ENCODE measurements at regions not wholly inside any gene's neighbourhood (a gene's known extent, or its start where the extent isn't known, plus 50 kb on each side); places are given as distances from the start of the nearest gene placed in this dataset.

DNA sequence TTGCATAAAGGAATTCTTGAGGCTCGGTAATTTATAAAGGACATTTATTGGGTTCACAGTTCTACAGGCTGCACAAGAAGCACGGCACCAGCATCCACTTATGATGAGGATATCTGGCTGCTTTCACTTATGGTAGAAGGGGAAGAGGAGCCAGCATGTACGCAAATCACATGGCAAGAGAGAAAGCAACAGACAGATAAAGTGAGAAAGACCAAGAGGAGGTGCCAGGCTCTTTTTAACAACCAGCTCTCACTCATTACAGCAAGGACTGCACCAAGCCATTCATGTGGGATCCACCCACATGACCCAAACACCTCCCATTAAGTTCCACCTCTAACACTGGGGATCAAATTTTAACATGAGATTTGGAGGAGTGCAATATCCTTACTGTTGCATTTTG lies 1198.2 kb downstream of the ADGRL3 start:
- Histone ChIP-seq H3K4me3 (ENCODE audit: extremely low read depth, insufficient read depth, low read length, poor library complexity, severe bottlenecking) (no peak overlapping the region), H3K9me3 (ENCODE audit: control insufficient read depth, low read length) (no peaks in the 10 kb centered on the region), H3K27ac (ENCODE audit: low read depth, low read length, severe bottlenecking) (no peak overlapping the region), H3K36me3 (ENCODE audit: control insufficient read depth, insufficient read depth, low read length) (no peaks in the 10 kb centered on the region), H3K4me1 (ENCODE audit: control insufficient read depth, insufficient read depth, low read length, poor library complexity, severe bottlenecking) (no peaks in the 10 kb centered on the region)
- 82 to 100% methylated on average over 2 to 3 of the region's 3 CpGs for WGBS, 2 experiments (ENCODE audit: insufficient coverage in 2 of 2)

GRCh38 chr4:62394766-62395165 lies 1194.6 kb downstream of the ADGRL3 start:
- Histone ChIP-seq H3K36me3 (ENCODE audit: control insufficient read depth, insufficient read depth, low read length) (no peaks in the 10 kb centered on the region), H3K27ac (ENCODE audit: low read depth, low read length, severe bottlenecking) (no peak overlapping the region), H3K9me3 (ENCODE audit: control insufficient read depth, low read length) (no peaks in the 10 kb centered on the region), H3K4me1 (ENCODE audit: control insufficient read depth, insufficient read depth, low read length, poor library complexity, severe bottlenecking) (no peaks in the 10 kb centered on the region), H3K4me3 (ENCODE audit: extremely low read depth, insufficient read depth, low read length, poor library complexity, severe bottlenecking) (no peak overlapping the region)
- WGBS, 2 experiments (ENCODE audit: insufficient coverage in 2 of 2), result no CpG with 5 or more reads among the region's 1 CpG

GRCh38 chr4:62387808-62388207 lies 1187.7 kb downstream of the ADGRL3 start:
- no CpG with 5 or more reads among the region's 3 CpGs for WGBS, 2 experiments (ENCODE audit: insufficient coverage in 2 of 2)
- H3K36me3 ChIP-seq (ENCODE audit: control insufficient read depth, insufficient read depth, low read length), result no peaks in the 10 kb centered on the region
- H3K4me1 ChIP-seq (ENCODE audit: control insufficient read depth, insufficient read depth, low read length, poor library complexity, severe bottlenecking), result no peaks in the 10 kb centered on the region
- no peaks in the 10 kb centered on the region for H3K9me3 ChIP-seq (ENCODE audit: control insufficient read depth, low read length)
- no peak overlapping the region for H3K4me3 ChIP-seq (ENCODE audit: extremely low read depth, insufficient read depth, low read length, poor library complexity, severe bottlenecking)
- H3K27ac ChIP-seq (ENCODE audit: low read depth, low read length, severe bottlenecking), result no peak overlapping the region

DNA sequence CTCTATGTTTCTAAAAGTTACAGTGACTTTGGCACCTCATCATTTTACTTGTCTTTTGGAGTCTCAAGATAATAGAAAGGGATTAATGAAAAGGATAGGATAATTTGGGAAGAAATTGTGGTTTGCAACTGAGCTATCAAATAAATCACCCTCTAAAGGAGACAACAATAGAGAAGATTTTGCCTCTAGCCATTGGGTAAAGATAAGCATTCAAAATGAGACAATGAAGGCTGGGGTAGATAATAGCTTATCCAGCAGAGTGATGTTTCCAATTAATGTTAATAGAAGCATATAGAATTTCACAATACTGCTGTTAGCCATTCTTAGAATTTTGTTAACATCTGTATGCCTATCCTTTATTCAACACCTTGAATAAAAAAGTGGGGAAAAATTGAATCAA lies 1177.6 kb downstream of the ADGRL3 start:
- Histone ChIP-seq H3K9me3 (ENCODE audit: control insufficient read depth, low read length) (no peaks in the 10 kb centered on the region), H3K4me1 (ENCODE audit: control insufficient read depth, insufficient read depth, low read length, poor library complexity, severe bottlenecking) (no peaks in the 10 kb centered on the region), H3K27ac (ENCODE audit: low read depth, low read length, severe bottlenecking) (no peak overlapping the region), H3K4me3 (ENCODE audit: extremely low read depth, insufficient read depth, low read length, poor library complexity, severe bottlenecking) (no peak overlapping the region), H3K36me3 (ENCODE audit: control insufficient read depth, insufficient read depth, low read length) (no peaks in the 10 kb centered on the region)

DNA sequence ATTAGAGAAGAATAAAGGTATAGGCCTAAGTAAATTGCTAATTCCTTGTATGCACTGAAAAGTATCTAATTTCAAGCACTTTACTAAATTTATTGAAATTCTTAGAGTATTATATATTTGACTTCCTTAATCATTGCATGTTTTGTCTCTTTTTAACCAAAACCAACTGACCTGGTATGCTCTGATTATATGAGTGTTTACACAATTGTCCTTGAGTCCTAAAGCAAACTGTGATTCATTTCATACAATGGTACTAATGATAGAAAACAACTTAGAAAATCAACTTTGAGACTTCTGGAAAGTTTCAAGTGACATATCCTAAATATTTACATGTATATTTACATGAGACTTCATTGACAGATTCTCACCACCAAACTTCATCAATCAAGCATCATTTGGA lies 1177.1 kb downstream of the ADGRL3 start:
- Histone ChIP-seq H3K36me3 (ENCODE audit: control insufficient read depth, insufficient read depth, low read length) (no peaks in the 10 kb centered on the region), H3K27ac (ENCODE audit: low read depth, low read length, severe bottlenecking) (no peak overlapping the region), H3K4me3 (ENCODE audit: extremely low read depth, insufficient read depth, low read length, poor library complexity, severe bottlenecking) (no peak overlapping the region), H3K9me3 (ENCODE audit: control insufficient read depth, low read length) (no peaks in the 10 kb centered on the region), H3K4me1 (ENCODE audit: control insufficient read depth, insufficient read depth, low read length, poor library complexity, severe bottlenecking) (no peaks in the 10 kb centered on the region)

- Histone ChIP-seq H3K4me1 (ENCODE audit: control insufficient read depth, insufficient read depth, low read length, poor library complexity, severe bottlenecking) (no peaks in the 10 kb centered on the region), H3K9me3 (ENCODE audit: control insufficient read depth, low read length) (no peaks in the 10 kb centered on the region), H3K4me3 (ENCODE audit: extremely low read depth, insufficient read depth, low read length, poor library complexity, severe bottlenecking) (no peak overlapping the region), H3K27ac (ENCODE audit: low read depth, low read length, severe bottlenecking) (no peak overlapping the region), H3K36me3 (ENCODE audit: control insufficient read depth, insufficient read depth, low read length) (no peaks in the 10 kb centered on the region)
Observed at GRCh38 chr4:62366939-62367338, 1166.8 kb downstream of the ADGRL3 start.

GRCh38 chr4:62360156-62360545 lies 1160.0 kb downstream of the ADGRL3 start:
- no peak overlapping the region for H3K4me3 ChIP-seq (ENCODE audit: extremely low read depth, insufficient read depth, low read length, poor library complexity, severe bottlenecking)
- no peaks in the 10 kb centered on the region for H3K4me1 ChIP-seq (ENCODE audit: control insufficient read depth, insufficient read depth, low read length, poor library complexity, severe bottlenecking)
- 80% methylated on average over 1 of the region's 1 CpG; no CpG with 5 or more reads in 1 of the 2 experiments for WGBS, 2 experiments (ENCODE audit: insufficient coverage in 2 of 2)
- H3K27ac ChIP-seq (ENCODE audit: low read depth, low read length, severe bottlenecking), result no peak overlapping the region
- no peaks in the 10 kb centered on the region for H3K36me3 ChIP-seq (ENCODE audit: control insufficient read depth, insufficient read depth, low read length)
- no peaks in the 10 kb centered on the region for H3K9me3 ChIP-seq (ENCODE audit: control insufficient read depth, low read length)

GRCh38 chr4:62359441-62360155 lies 1159.5 kb downstream of the ADGRL3 start:
- H3K36me3 ChIP-seq (ENCODE audit: control insufficient read depth, insufficient read depth, low read length), result no peaks in the 10 kb centered on the region
- H3K9me3 ChIP-seq (ENCODE audit: control insufficient read depth, low read length), result no peaks in the 10 kb centered on the region
- H3K4me3 ChIP-seq (ENCODE audit: extremely low read depth, insufficient read depth, low read length, poor library complexity, severe bottlenecking), result no peak overlapping the region
- no peak overlapping the region for H3K27ac ChIP-seq (ENCODE audit: low read depth, low read length, severe bottlenecking)
- 88% methylated on average over 1 of the region's 2 CpGs; no CpG with 5 or more reads in 1 of the 2 experiments for WGBS, 2 experiments (ENCODE audit: insufficient coverage in 2 of 2)
- no peaks in the 10 kb centered on the region for H3K4me1 ChIP-seq (ENCODE audit: control insufficient read depth, insufficient read depth, low read length, poor library complexity, severe bottlenecking)

GRCh38 chr4:62344915-62345314 lies 1144.8 kb downstream of the ADGRL3 start:
- no peaks in the 10 kb centered on the region for H3K36me3 ChIP-seq (ENCODE audit: control insufficient read depth, insufficient read depth, low read length)
- WGBS, 2 experiments (ENCODE audit: insufficient coverage in 2 of 2), result 81 to 83% methylated on average over 2 of the region's 4 CpGs
- H3K4me1 ChIP-seq (ENCODE audit: control insufficient read depth, insufficient read depth, low read length, poor library complexity, severe bottlenecking), result no peaks in the 10 kb centered on the region
- H3K9me3 ChIP-seq (ENCODE audit: control insufficient read depth, low read length), result no peaks in the 10 kb centered on the region
- H3K27ac ChIP-seq (ENCODE audit: low read depth, low read length, severe bottlenecking), result no peak overlapping the region
- H3K4me3 ChIP-seq (ENCODE audit: extremely low read depth, insufficient read depth, low read length, poor library complexity, severe bottlenecking), result no peak overlapping the region

- Histone ChIP-seq H3K27ac (ENCODE audit: low read depth, low read length, severe bottlenecking) (no peak overlapping the region), H3K9me3 (ENCODE audit: control insufficient read depth, low read length) (no peaks in the 10 kb centered on the region), H3K36me3 (ENCODE audit: control insufficient read depth, insufficient read depth, low read length) (no peaks in the 10 kb centered on the region), H3K4me3 (ENCODE audit: extremely low read depth, insufficient read depth, low read length, poor library complexity, severe bottlenecking) (no peak overlapping the region), H3K4me1 (ENCODE audit: control insufficient read depth, insufficient read depth, low read length, poor library complexity, severe bottlenecking) (no peaks in the 10 kb centered on the region)
- 90 to 100% methylated on average over 2 to 4 of the region's 4 CpGs for WGBS, 2 experiments (ENCODE audit: insufficient coverage in 2 of 2)
Observed at GRCh38 chr4:62344474-62344873, 1144.3 kb downstream of the ADGRL3 start.

DNA sequence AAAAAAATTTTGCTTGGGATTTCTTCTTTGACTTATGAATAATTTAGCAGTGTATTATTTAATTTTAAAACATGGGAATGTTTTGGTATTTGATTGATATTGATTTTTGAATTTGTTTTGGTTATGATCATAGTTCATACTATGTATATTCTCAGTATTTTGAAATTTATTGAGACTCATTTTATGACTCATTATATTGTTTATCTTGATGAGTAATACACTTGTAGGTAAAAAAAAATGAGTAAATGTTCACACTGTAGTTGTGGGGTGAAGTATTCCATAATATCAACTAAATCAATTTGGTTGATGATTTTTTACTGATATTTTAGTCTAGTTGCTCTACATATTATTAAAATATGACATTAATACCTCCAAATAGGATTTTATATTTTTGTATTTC lies 1142.2 kb downstream of the ADGRL3 start:
- no peaks in the 10 kb centered on the region for H3K9me3 ChIP-seq (ENCODE audit: control insufficient read depth, low read length)
- no peak overlapping the region for H3K27ac ChIP-seq (ENCODE audit: low read depth, low read length, severe bottlenecking)
- no peaks in the 10 kb centered on the region for H3K4me1 ChIP-seq (ENCODE audit: control insufficient read depth, insufficient read depth, low read length, poor library complexity, severe bottlenecking)
- no peak overlapping the region for H3K4me3 ChIP-seq (ENCODE audit: extremely low read depth, insufficient read depth, low read length, poor library complexity, severe bottlenecking)
- H3K36me3 ChIP-seq (ENCODE audit: control insufficient read depth, insufficient read depth, low read length), result no peaks in the 10 kb centered on the region

Measured in mesodermal cell (in vitro differentiated cells).